HG02970 (cell line): ENCODE measurements at regions not wholly inside any gene's neighbourhood (a gene's known extent, or its start where the extent isn't known, plus 50 kb on each side); places are given as distances from the start of the nearest gene placed in this dataset.
"Not testable (repeated sequence)": the region's sequence is repeated elsewhere in the genome, so short reads cannot be mapped to it uniquely, and the experiment has no call there.

ENCODE experiments used
- ATAC-seq: cut with Tn5 transposase; IDR thresholded peaks from one replicate; pipeline ENCODE4 v1.9.1; 2021; ENCODE audit warnings: mild to moderate bottlenecking, moderate library complexity, moderate number of reproducible peaks; ENCODE audit not compliant: unreplicated experiment, low FRiP score

DNA sequence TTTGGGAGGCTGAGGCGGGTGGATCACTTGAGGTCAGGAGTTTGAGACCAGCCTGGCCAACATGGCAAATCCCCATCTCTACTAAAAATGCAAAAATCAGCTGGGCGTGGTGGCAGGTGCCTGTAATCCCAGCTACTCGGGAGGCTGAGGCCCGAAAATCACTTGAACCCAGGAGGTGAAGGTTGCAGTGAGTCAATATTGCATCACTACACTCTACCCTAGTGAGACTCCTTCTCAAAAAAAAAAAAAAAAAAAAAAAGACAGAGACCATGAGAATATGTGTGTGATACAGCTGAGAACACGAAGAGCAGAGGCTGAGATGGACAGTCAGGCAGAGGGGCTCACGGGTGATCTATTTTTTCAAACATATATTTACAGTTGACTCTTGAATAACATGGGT lies 152.5 kb upstream of the TNRC6C start:
- ATAC-seq = not testable (repeated sequence)

- no peak for ATAC-seq
Measured at GRCh38 chr17:77807051-77807745, 151.3 kb upstream of the TNRC6C start.

DNA sequence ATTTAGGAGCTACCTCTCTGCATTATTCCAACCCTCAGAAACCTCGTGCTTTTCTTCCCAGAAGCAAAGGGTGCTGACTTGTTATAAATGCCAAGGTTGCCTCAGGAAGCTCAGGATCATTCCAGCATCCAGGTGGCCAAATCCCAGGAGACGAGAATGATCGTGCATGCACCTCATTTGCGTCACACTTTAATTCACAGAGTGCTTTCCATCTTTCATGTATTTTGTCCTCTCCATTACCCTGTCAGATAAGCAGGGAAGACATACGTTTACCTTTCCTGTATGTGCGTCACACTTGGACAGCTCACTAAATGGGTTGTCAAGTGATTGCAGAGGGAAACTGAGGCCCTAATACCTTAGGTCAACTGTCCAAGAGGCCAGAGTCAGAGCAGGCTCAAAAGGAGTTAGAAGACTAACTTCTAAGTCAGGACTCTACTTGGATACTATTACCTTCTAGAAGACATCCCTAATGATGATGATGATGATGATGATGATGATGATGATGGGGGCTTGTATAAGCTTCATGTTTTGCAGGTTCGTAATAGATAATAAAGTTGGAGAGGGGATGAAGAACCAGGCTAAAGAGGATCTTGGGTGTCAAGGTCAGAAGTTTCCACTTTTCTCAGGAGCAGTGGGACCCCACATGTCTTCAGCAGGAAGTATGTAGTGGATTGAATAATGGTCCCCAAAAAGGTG lies 150.6 kb upstream of the TNRC6C start:
- ATAC-seq = no peak

- ATAC-seq = no peak
Measured at GRCh38 chr17:77808686-77809425, 149.6 kb upstream of the TNRC6C start.

GRCh38 chr17:77809814-77810213 lies 148.7 kb upstream of the TNRC6C start:
- ATAC-seq = no peak

- no peak for ATAC-seq
Measured at GRCh38 chr17:77810536-77810935, 148.0 kb upstream of the TNRC6C start.

DNA sequence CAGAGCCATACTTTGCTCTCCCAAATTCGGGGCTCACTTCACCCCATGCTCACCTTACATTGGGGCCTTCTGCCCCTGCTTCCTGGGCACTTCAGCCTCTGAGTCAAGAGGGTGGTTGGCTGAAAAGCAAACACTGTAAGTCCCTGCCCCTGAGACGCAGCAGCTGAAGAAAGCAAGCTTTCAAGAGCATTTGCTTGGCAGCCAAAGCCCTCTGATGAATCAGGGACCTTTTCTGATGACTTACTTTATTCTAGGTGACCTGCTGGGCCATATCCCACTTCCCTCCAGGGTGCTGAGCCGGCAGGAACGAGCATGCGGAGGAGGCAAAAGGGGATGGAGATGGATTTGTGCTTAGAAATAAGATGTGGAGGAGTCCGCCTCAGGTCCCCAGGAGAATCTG lies 147.0 kb upstream of the TNRC6C start:
- ATAC-seq = no peak

DNA sequence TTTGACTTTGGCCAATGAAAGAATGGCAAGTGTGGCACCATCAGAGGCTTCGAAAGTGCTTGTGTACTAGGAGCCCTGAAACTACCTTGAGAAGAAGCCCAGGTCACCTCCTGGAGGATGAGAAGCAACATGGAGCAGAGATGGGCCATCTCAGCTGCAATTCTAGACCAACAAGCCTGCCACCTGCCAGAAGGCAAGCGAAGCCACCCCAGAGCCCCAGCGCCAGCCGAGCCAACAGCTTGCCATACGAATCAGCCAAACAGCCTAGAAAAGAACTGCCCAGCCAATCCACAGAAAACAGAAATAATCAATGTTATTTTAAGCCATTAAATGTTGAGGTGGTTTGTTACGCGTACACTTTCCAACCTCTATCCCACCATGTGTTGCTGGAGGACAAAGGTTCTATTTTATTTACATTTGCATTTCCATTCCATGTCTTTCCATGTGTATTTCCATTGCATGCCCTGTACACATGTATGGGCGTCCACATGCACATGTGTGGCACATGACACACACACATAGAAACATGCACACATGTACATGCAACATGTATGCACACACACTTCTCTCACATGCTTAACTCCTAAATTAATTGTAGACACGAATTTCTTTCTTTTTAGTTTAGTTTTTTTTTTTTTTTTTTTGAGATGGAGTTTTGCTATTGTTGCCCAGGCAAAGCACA lies 144.3 kb upstream of the TNRC6C start:
- ATAC-seq = no peak

- ATAC-seq = no peak
Measured at GRCh38 chr17:77815127-77815905, 143.2 kb upstream of the TNRC6C start.

DNA sequence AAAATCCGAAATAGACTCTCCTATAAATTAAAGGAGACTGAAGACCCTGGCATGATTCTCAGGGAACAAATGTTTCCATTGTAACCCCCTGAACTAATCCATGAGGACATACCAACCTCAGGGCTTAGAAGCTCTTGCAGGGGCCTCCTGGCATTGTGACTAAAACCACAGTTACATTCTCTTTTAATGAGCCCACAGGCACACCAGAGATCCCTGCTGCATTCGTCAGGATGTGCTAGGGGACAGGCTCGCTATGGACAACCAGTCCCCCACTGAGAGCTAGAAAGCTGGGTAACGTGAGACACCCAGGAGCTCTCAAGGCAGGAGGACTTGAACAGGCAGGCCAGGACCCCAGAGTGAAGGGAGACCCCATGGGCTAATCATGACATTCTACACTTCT lies 140.6 kb upstream of the TNRC6C start:
- no peak for ATAC-seq

DNA sequence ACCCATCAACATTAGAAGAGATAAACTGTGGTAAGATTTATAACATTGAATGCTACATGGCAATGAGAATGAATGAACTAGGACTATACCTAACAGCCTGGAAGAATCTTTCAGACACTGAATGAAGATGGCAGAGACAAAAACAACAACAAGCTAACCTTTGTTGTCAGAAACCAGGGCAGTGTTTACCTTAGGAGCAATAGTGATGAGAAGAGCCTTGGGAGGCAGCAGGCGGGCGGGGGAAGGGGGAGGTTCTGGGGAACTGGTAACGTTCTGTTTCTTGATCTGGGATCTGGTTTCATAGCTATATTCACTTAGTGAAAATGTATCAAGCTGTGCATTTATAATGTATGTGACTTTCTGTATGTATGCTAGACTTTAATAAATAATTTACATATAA lies 139.0 kb upstream of the TNRC6C start:
- no peak for ATAC-seq

DNA sequence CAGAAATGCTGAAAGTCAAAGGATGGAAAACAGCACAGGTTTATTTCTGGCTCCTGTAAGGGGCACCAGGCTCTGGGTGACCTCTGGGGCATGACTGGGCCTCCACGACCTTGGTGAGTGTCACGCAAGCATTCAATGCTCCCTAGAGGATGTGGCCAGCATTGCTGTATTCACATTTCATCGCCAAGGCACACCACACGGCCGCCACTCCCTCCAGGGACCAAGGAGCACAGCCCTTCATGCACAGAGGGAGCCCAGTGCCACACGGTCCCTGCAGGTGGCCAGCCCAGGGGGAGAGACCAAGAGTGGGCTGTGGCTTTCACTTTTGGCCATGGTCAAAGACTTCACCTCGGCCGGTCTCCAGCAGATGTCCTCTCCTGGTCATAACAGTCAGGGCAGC lies 137.4 kb upstream of the TNRC6C start:
- no peak for ATAC-seq

- no peak for ATAC-seq
Measured at GRCh38 chr17:77822302-77823030, 136.0 kb upstream of the TNRC6C start.

DNA sequence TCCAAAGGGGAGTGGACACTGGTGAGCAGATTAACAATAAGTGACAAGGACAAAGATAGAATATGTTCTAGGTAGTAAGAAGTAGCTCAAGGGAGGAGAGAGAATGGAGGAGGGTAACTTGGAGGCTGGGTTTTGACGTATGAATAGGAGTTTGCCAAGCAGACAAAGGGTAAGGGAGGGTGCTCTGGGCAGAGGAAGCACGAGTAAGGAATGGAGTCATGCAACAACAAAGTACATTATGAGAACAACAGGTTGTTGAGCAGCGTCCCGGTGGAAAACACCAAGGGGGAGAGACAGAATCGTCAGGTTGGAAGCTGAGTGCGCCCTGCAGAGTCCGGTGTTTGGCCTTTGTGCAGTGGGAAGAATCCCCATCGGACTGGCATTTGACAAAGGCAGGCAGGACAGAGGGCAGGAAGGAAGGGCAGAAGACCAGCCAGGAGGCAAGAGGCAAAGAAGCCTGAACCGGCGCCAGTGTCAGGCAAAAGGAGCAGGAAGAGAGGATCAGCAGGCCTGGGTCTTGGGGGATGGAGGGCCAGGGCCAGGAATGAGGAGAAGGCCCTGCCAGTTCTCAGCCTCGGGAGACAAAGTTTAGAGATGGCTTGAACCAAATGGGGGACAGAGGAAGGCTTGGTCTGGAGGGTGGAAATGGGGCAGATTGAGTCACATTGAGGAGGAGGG lies 134.3 kb upstream of the TNRC6C start:
- ATAC-seq = no peak

- no peak for ATAC-seq
Measured at GRCh38 chr17:77824780-77825280, 133.7 kb upstream of the TNRC6C start.

DNA sequence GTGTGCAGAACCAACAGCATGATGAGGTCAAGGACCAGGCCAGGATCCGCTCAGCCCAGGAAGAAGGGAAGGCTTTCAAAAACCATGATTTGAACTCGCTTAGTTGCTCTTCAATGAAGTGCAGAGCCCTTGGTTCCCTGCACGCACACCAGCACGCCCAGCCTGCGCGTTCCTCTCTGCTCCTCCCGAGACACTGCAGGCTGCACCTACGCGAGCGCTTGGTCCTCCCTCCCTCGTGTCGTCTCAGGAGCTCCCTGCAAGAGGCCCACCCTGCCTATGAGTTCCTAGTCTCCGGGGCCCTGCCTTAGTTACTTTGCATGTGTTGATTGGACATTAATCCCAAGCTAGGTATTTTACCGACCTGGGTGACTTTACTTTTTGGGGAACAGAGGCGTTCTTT lies 132.9 kb upstream of the TNRC6C start:
- no peak for ATAC-seq

DNA sequence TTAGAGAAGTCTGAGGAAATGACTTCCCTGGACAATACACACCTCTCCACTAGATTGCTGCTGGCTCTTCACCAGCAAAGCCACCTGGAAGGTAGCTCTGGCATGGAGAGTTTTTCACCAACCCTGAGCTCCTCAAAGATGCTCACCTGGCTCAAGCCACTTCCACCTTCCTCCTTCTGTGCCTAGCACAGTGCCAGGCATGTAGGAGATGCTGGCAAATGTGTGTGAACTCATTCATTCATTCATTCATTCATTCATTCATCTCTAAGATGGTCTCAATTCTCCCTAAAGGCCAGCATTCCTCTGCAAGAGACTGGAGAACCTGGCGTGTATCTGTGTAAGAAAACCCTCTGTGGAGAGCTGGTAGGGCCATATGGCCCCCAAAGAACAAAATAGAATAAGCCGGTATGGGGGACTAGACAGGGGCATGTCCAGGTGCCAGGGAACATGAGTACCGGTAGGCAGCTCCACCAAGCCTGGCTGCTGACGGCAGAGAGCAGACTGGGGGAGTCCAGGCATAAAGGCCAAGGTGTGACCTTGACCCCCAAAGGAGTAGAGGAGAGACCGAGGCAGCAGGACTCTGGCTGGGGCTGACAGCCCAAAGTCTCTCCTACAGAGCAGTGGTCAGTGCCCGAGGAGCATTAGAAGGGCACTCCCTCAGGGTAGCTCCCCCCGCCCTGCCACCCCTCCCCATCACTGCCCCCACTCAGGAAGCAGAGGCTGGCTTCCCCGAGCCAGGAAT lies 132.2 kb upstream of the TNRC6C start:
- ATAC-seq = no peak

DNA sequence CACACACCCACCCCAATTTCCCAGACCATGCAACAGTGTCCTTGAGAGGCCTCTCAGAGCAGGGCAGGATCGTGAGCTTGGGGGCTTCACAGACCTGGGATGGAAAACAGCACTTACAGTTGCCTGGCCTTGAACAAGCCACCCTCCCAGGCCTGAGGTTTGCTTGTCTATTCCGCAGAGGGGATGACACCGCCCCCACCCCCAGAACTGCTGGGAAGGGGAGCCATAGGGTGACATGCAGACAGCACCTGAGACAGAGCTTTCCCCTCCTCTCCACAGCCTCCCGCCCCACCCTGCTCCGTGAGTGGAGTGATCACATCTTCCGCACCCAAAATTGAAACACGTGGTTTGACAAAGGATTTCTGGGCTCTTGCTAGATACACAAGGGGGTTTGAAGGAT lies 131.5 kb upstream of the TNRC6C start:
- ATAC-seq = no peak
